ENCODE measurements at regions not wholly inside any gene's neighbourhood (a gene's known extent, or its start where the extent isn't known, plus 50 kb on each side); places are given as distances from the start of the nearest gene placed in this dataset.

DNA sequence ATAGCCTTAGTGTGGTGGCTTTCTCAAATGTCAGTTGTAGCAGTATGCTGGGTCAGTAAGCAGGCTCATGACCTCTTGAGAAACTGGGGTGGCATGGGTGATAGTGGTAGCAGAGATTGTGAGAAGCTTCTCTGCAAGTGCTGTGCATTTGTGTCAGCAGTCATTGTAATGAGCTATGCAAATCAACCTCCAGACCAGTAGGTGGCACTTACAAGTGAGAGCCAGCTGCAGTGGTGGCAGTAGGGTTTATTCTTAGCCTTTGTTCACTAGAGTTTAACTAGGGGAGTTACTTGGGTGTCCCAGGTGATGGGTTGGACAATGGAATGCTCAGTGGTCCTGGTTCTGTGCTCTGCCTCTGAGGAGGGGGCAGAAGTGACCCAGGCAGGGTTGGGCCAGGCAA is 818.7 kb downstream of the PCDH7 start:
- TF ChIP-seq, protein P1, sequence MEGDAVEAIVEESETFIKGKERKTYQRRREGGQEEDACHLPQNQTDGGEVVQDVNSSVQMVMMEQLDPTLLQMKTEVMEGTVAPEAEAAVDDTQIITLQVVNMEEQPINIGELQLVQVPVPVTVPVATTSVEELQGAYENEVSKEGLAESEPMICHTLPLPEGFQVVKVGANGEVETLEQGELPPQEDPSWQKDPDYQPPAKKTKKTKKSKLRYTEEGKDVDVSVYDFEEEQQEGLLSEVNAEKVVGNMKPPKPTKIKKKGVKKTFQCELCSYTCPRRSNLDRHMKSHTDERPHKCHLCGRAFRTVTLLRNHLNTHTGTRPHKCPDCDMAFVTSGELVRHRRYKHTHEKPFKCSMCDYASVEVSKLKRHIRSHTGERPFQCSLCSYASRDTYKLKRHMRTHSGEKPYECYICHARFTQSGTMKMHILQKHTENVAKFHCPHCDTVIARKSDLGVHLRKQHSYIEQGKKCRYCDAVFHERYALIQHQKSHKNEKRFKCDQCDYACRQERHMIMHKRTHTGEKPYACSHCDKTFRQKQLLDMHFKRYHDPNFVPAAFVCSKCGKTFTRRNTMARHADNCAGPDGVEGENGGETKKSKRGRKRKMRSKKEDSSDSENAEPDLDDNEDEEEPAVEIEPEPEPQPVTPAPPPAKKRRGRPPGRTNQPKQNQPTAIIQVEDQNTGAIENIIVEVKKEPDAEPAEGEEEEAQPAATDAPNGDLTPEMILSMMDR (conservative IDR thresholded peaks at IDR 0.05; ENCODE audit: low read length), result no peak
- no peak for TF ChIP-seq EZH2phosphoT487 (IDR thresholded peaks at IDR 0.05; ENCODE audit: borderline replicate concordance, low read depth, low read length)
